GM12878 (cell line): ENCODE measurements at regions not wholly inside any gene's neighbourhood (a gene's known extent, or its start where the extent isn't known, plus 50 kb on each side); places are given as distances from the start of the nearest gene placed in this dataset.

Experiments used
- ATAC-seq: fragments of 200-7000 bp; cut with Tn5 transposase; 3 replicates; pipeline ENCODE4 v1.9.1; 2020; ENCODE audit warnings: mild to moderate bottlenecking, moderate library complexity
- BruUV-seq: library from RNA; stranded (reverse); fragments of 400-500 nt; replicated peaks from 2 replicates; lab custom pipeline; 2021; lab: Mats Ljungman, UMichigan
- CTCF ChIA-PET: fragments of 300-600 bp; sonication (Branson Sonifier 250); formaldehyde crosslinking; extraction: SDS; loops from one replicate; lab custom pipeline; 2021; ENCODE audit warnings: inconsistent platforms; lab: Yijun Ruan, JAX
- POLR2A ChIA-PET: fragments of 350-600 bp; formaldehyde crosslinking; extraction: SDS; loops from one replicate; lab custom pipeline; 2021; ENCODE audit warnings: inconsistent platforms; lab: Charles Lee
- RAD21 ChIA-PET: fragments of 300-600 bp; sonication (Branson Sonifier 250); formaldehyde crosslinking; loops from one replicate; lab custom pipeline; 2023; ENCODE audit warnings: antibody characterized with exemption; ENCODE audit not compliant: unreplicated experiment; lab: Charles Lee
- SMC1A ChIA-PET: fragments of 300-600 bp; sonication (Branson Sonifier 250); formaldehyde crosslinking; loops from one replicate; lab custom pipeline; 2023; ENCODE audit not compliant: unreplicated experiment, uncharacterized antibody; lab: Charles Lee
- DNase-seq: peaks from one replicate; pipeline ENCODE4 v3.0.0-alpha.2; 2011; ENCODE audit warnings: low read depth, low spot score
- FAIRE-seq: peaks from 3 replicates; lab custom pipeline; 2011; peaks lifted over from hg19 to GRCh38; lab: Jason Lieb, UNC
- H2AFZ ChIP-seq: 2 replicates; pipeline ENCODE4 v1.6.0; 2011; ENCODE audit warnings: low read depth, low read length, control low read depth; ENCODE audit not compliant: control insufficient read depth
- H3K27ac ChIP-seq: 2 replicates; pipeline ENCODE4 v1.5.1; 2011; ENCODE audit warnings: control low read depth; ENCODE audit not compliant: control insufficient read depth, insufficient read depth
- H3K27me3 ChIP-seq, 2 experiments: replicated peaks in 1 of 2; 2 replicates each; pipeline versions ENCODE4 v1.6.0 to v1.6.1; 2011; ENCODE audit warnings: low read length in 1 of 2; ENCODE audit not compliant: control insufficient read depth in 2 of 2, insufficient read depth in 2 of 2
- H3K36me3 ChIP-seq, 2 experiments: 2 replicates each; pipeline ENCODE4 v1.5.1; 2011; ENCODE audit warnings: low read length in 1 of 2; ENCODE audit not compliant: control insufficient read depth in 2 of 2, insufficient read depth in 2 of 2
- H3K4me1 ChIP-seq: 2 replicates; pipeline ENCODE4 v1.6.1; 2011; ENCODE audit warnings: mild to moderate bottlenecking, low read length, moderate library complexity, mixed read lengths; ENCODE audit not compliant: control insufficient read depth, insufficient read depth
- H3K4me2 ChIP-seq: 2 replicates; pipeline ENCODE4 v1.6.0; 2011; ENCODE audit warnings: control low read depth; ENCODE audit not compliant: control insufficient read depth, insufficient read depth
- H3K4me3 ChIP-seq: fragments of 200-600 bp; sonication (generic); 2 replicates; pipeline ENCODE4 v1.5.1; 2016
- H3K79me2 ChIP-seq: 2 replicates; pipeline ENCODE4 v1.6.0; 2011; ENCODE audit warnings: low read length; ENCODE audit not compliant: control insufficient read depth, insufficient read depth
- H3K9ac ChIP-seq: 2 replicates; pipeline ENCODE4 v1.8.0; 2011; ENCODE audit warnings: low read length, control low read depth, mixed read lengths; ENCODE audit not compliant: control insufficient read depth, insufficient read depth
- H3K9me3 ChIP-seq: replicated peaks from 3 replicates; pipeline ENCODE4 v1.5.1; 2011; ENCODE audit warnings: mild to moderate bottlenecking, low read length; ENCODE audit not compliant: control insufficient read depth, insufficient read depth
- H4K20me1 ChIP-seq: 2 replicates; pipeline ENCODE4 v1.6.0; 2011; ENCODE audit not compliant: control insufficient read depth, insufficient read depth
- BHLHE40 ChIP-seq, 2 experiments: fragments of 450-650 bp in 1 of 2; IDR thresholded peaks; 2 replicates each; pipeline ENCODE4 v1.6.1; 2011 to 2017; ENCODE audit warnings: low read depth in 2 of 2, borderline replicate concordance in 1 of 2, improper control_type of control experiment in 1 of 2, low read length in 1 of 2, mild to moderate bottlenecking in 1 of 2
- CREB1 ChIP-seq: IDR thresholded peaks from 2 replicates; pipeline ENCODE4 v1.6.1; 2012; ENCODE audit warnings: low read depth, mild to moderate bottlenecking, inconsistent platforms
- EGR1 ChIP-seq, 2 experiments: IDR thresholded peaks; 1 replicate in 1 of 2; 2 replicates in 1 of 2; pipeline ENCODE4 v1.6.1; 2011 to 2012; ENCODE audit warnings: low read depth in 2 of 2, low read length in 2 of 2, borderline replicate concordance in 1 of 2, mild to moderate bottlenecking in 1 of 2, moderate library complexity in 1 of 2
- HSF1 ChIP-seq: fragments of 150-350 bp; IDR thresholded peaks from 2 replicates; pipeline ENCODE4 v1.6.1; 2014; ENCODE audit warnings: mild to moderate bottlenecking, low read depth, low read length
- JUNB ChIP-seq: IDR thresholded peaks from 2 replicates; pipeline ENCODE4 v1.6.1; 2016; ENCODE audit warnings: antibody characterized with exemption, mild to moderate bottlenecking
- SIX5 ChIP-seq: IDR thresholded peaks from 2 replicates; pipeline ENCODE4 v1.6.1; 2011; ENCODE audit warnings: mild to moderate bottlenecking, low read depth, low read length, moderate library complexity; ENCODE audit not compliant: severe bottlenecking
- ZBTB11 ChIP-seq: fragments of 450-650 bp; formaldehyde crosslinking; IDR thresholded peaks from 2 replicates; pipeline ENCODE4 v1.5.0; 2022; ENCODE audit warnings: mild to moderate bottlenecking, missing genetic modification characterization
- ZNF592 ChIP-seq: fragments of 450-650 bp; IDR thresholded peaks from 2 replicates; pipeline ENCODE4 v1.6.1; 2017; ENCODE audit warnings: mild to moderate bottlenecking, moderate library complexity
- WGBS: methylation state at CpG from one replicate; pipeline ENCODE4 v1.1.6; 2016; ENCODE audit warnings: low lambda C conversion rate; ENCODE audit not compliant: insufficient replicate concordance, insufficient coverage; ENCODE audit errors: missing lambda C conversion rate; 5-methylcytosine and 5-hydroxymethylcytosine counted together
- in situ Hi-C: fragments of 300-500 bp; cut with MboI; formaldehyde crosslinking; loops from 9 replicates; pipeline ENCODE4 v1.14.3; 2018; ENCODE audit warnings: mixed read lengths
- intact Hi-C: fragments of 100-400 bp; cut with micrococcal nuclease; formaldehyde crosslinking; loops from one replicate; pipeline ENCODE4 v1.14.2; 2022; ENCODE audit not compliant: unreplicated experiment

GRCh38 chr3:176807938-176808337 is 389.3 kb downstream of the TBL1XR1 start:
- no peaks in the 10 kb centered on the region for H3K4me1 ChIP-seq
- in situ Hi-C loops, result no loop called here
- TF ChIP-seq ZBTB11 (CRISPR knock-in tag), result no peak
- ChIA-PET SMC1A (no interaction called here), CTCF (no interaction called here), POLR2A (no interaction called here), RAD21 (no interaction called here)
- no peak overlapping the region for H3K27ac ChIP-seq
- H3K27me3 ChIP-seq, result no peaks in the 10 kb centered on the region
- intact Hi-C loops, result no loop called here
- no peaks in the 10 kb centered on the region for H3K9me3 ChIP-seq
- WGBS, result 7% methylated on average over 2 of the region's 2 CpGs
- no peak for FAIRE-seq
- H3K36me3 ChIP-seq, result no peaks in the 10 kb centered on the region
- H3K4me2 ChIP-seq, result no peak overlapping the region
- no TSS peak for BruUV-seq
- H4K20me1 ChIP-seq, result no peaks in the 10 kb centered on the region
- no peak overlapping the region for H3K4me3 ChIP-seq
- no peaks in the 10 kb centered on the region for H3K79me2 ChIP-seq
- H3K9ac ChIP-seq, result no peak overlapping the region
- DNase-seq, result no peak
- no peak overlapping the region for H2AFZ ChIP-seq
- ATAC-seq, result no peak

- DNase-seq, result no peak
- no peak for ATAC-seq
- TF ChIP-seq BHLHE40 (IDR thresholded peaks at IDR 0.05; ENCODE audit: borderline replicate concordance in 1 of 2, low read depth in 2 of 2, low read length in 1 of 2) (no peak), HSF1 (no peak), ZNF592 (no peak), EGR1 (IDR thresholded peaks at IDR 0.05; ENCODE audit: borderline replicate concordance in 1 of 2, low read depth in 2 of 2, low read length in 2 of 2) (no peak), CREB1 (no peak), JUNB (no peak), SIX5 (no peak)
- TF ChIP-seq, all 136 proteins: peak for 0
- Histone ChIP-seq H3K9ac (no peak overlapping the region), H3K36me3 (no peaks in the 10 kb centered on the region), H3K79me2 (no peaks in the 10 kb centered on the region), H3K27me3 (no peaks in the 10 kb centered on the region), H3K27ac (no peak overlapping the region), H2AFZ (no peak overlapping the region), H3K4me1 (no peaks in the 10 kb centered on the region), H3K9me3 (no peaks in the 10 kb centered on the region), H4K20me1 (no peaks in the 10 kb centered on the region), H3K4me2 (no peak overlapping the region), H3K4me3 (no peak overlapping the region)
- BruUV-seq, result no TSS peak
- ChIA-PET CTCF (no interaction called here), RAD21 (no interaction called here), POLR2A (no interaction called here), SMC1A (no interaction called here)
- intact Hi-C loops (no loop called here), in situ Hi-C loops (no loop called here)
- WGBS, result 0% methylated on average over 2 of the region's 2 CpGs
- no peak for FAIRE-seq
Measured at GRCh38 chr3:176799675-176800074, 397.6 kb downstream of the TBL1XR1 start.
